Neural cell (in vitro differentiated cells): ENCODE measurements at regions not wholly inside any gene's neighbourhood (a gene's known extent, or its start where the extent isn't known, plus 50 kb on each side); places are given as distances from the start of the nearest gene placed in this dataset.

Experiments used
- CTCF ChIP-seq: fragments of 450-650 bp; IDR thresholded peaks from 2 replicates; pipeline ENCODE4 v1.5.1; 2014; ENCODE audit warnings: antibody characterized with exemption, mild to moderate bottlenecking, moderate library complexity; ENCODE audit not compliant: poor library complexity, severe bottlenecking
- POLR2AphosphoS5 ChIP-seq: IDR thresholded peaks from 2 replicates; pipeline ENCODE4 v1.6.1; 2012

DNA sequence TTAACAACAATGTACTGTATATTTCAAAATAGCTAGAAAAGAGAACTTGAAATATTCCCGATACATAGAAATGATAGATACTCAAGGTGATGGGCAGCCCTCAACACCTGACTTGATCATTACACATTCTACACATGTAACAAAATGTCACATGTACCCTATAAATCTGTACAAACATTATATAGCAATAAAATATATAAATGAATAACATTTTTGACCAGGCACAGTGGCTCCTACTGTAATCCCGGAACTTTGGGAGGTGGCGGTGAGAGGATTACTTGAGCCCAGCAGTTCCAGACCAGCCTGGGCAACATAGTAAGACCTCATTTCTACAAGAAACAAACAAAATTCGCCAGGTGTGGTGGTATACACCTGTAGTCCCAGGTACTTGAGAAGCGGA is 659.5 kb upstream of the NRP1 start:
- TF ChIP-seq CTCF (no peak), POLR2AphosphoS5 (no peak)
